HG02610 (cell line): ENCODE measurements at regions not wholly inside any gene's neighbourhood (a gene's known extent, or its start where the extent isn't known, plus 50 kb on each side); places are given as distances from the start of the nearest gene placed in this dataset.
A peak's percentile ranks its signal among the peaks of the same experiment; 100 is the strongest.

ENCODE experiments used
- ATAC-seq: cut with Tn5 transposase; IDR thresholded peaks from one replicate; pipeline ENCODE4 v1.9.1; 2021; ENCODE audit warnings: mild to moderate bottlenecking, moderate library complexity; ENCODE audit not compliant: unreplicated experiment

- ATAC-seq: no peak
Observed at GRCh38 chr5:74501674-74502478, 138.7 kb downstream of the ENC1 start.

GRCh38 chr5:74500110-74500917 is 140.2 kb downstream of the ENC1 start:
- ATAC-seq: no peak

- ATAC-seq: no peak
Observed at GRCh38 chr5:74499256-74500050, 141.1 kb downstream of the ENC1 start.

- ATAC-seq: no peak
Observed at GRCh38 chr5:74497706-74498105, 142.8 kb downstream of the ENC1 start.

- ATAC-seq: no peak
Observed at GRCh38 chr5:74493411-74493810, 147.1 kb downstream of the ENC1 start.

GRCh38 chr5:74492230-74492629 is 148.3 kb downstream of the ENC1 start:
- no peak for ATAC-seq

- ATAC-seq: no peak
Observed at GRCh38 chr5:74491586-74491985, 148.9 kb downstream of the ENC1 start.

GRCh38 chr5:74490814-74491213 is 149.7 kb downstream of the ENC1 start:
- ATAC-seq: peak; percentile 94

GRCh38 chr5:74482990-74483389 is 157.5 kb downstream of the ENC1 start:
- ATAC-seq: no peak

GRCh38 chr5:74482523-74482922 is 158.0 kb downstream of the ENC1 start:
- no peak for ATAC-seq

- ATAC-seq: peak; percentile 77
Observed at GRCh38 chr5:74481357-74481756, 159.2 kb downstream of the ENC1 start.

GRCh38 chr5:74480201-74480600 is 160.3 kb downstream of the ENC1 start:
- ATAC-seq: no peak

GRCh38 chr5:74478328-74478727 is 162.2 kb downstream of the ENC1 start:
- no peak for ATAC-seq

- ATAC-seq: no peak
Observed at GRCh38 chr5:74477761-74478160, 162.8 kb downstream of the ENC1 start.

GRCh38 chr5:74476819-74477453 is 163.6 kb downstream of the ENC1 start:
- no peak for ATAC-seq

- ATAC-seq: no peak
Observed at GRCh38 chr5:74476046-74476818, 164.3 kb downstream of the ENC1 start.

- no peak for ATAC-seq
Observed at GRCh38 chr5:74471875-74472274, 168.7 kb downstream of the ENC1 start.

- no peak for ATAC-seq
Observed at GRCh38 chr5:74469234-74469994, 171.1 kb downstream of the ENC1 start.

- ATAC-seq: no peak
Observed at GRCh38 chr5:74468421-74468820, 172.1 kb downstream of the ENC1 start.
